GM21390 (cell line): ENCODE measurements at regions not wholly inside any gene's neighbourhood (a gene's known extent, or its start where the extent isn't known, plus 50 kb on each side); places are given as distances from the start of the nearest gene placed in this dataset.
A peak's percentile ranks its signal among the peaks of the same experiment; 100 is the strongest.
"Not testable (repeated sequence)": the region's sequence is repeated elsewhere in the genome, so short reads cannot be mapped to it uniquely, and the experiment has no call there.

Source experiments
- ATAC-seq: cut with Tn5 transposase; IDR thresholded peaks from one replicate; pipeline ENCODE4 v1.9.1; 2021; ENCODE audit not compliant: unreplicated experiment

DNA sequence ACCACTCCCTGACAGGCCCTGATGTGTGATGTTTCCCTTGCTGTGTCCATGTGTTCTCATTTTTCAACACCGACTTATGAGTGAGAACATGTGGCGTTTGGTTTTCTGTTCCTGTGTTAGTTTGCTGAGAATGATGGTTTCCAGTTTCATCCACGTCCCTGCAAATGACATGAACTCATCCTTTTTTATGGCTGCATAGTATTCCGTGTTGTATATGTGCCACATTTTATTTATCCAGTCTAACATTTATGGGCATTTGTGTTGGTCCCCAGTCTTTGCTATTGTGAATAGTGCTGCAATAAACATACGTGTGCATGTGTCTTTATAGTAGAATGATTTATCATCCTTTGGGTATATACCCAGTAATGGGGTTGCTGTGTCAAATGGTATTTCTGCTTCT is 830.3 kb upstream of the ADGRB3 start:
- not testable (repeated sequence) for ATAC-seq

DNA sequence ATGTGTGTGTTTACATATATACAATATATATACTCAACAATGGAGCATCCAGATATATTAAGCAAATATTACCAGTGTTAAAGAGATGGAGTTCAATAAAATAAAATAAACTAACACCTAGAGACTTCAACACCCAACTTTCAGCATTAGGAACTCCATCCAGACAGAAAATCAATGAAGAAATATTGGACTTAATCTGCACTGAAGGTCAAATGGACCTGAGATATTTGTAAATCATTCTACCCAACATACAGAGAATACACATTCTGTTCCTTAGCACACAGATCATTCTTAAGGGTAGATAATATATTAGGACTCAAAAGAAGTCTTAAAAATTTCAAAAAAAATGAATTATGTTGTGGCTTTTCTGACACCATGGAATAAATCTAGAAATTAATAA is 832.3 kb upstream of the ADGRB3 start:
- no peak for ATAC-seq

DNA sequence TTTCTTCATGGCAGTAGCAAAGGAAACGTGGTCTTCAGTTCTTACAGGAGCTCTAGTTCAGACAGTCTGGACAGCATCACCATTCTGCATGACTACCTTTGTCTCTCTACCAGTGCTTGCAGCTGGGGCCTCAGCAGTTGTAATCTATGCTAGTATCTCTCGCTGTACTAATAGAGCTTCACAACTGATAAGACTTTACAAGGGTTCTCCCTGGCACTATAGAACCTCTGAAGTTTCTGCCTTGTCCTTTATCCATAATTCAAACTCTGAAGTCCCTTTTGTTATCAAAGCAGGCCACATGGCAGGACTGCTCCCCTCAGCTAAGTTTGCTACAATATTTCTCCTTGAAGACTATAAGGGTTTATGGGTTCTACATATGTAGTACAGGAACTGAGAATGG is 842.1 kb upstream of the ADGRB3 start:
- no peak for ATAC-seq

DNA sequence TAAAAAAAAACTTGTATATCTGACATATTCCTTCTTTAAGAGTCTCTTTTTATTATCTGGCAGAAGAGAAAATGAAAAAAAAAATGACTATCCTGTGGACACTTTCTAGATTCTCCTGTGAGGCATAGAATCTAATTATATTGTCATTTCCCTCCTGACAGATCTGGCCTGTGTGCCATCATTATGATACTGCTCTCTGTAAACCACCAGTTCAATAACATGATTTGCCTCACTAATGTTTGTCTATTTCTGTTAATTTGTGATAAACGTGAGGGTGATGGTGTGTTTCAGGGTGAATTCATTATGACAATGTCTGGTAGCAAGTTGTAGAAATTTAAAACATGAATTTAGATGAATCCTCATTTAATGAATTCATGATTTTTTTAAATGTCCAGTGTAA is 844.5 kb upstream of the ADGRB3 start:
- no peak for ATAC-seq

DNA sequence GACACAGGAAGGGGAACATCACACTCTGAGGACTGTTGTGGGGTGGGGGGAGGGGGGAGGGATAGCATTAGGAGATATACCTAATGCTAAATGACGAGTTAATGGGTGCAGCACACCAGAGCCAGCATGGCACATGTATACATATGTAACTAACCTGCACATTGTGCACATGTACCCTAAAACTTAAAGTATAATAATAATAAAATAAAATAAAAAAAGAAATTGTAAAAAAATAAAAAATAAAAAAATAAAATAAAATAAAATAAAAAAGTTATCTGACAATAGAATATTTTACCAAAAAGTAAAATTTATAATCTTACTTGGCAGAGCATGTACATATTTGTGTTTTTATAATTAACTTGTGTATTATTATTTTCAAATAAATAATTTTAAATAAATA is 848.0 kb upstream of the ADGRB3 start:
- not testable (repeated sequence) for ATAC-seq

DNA sequence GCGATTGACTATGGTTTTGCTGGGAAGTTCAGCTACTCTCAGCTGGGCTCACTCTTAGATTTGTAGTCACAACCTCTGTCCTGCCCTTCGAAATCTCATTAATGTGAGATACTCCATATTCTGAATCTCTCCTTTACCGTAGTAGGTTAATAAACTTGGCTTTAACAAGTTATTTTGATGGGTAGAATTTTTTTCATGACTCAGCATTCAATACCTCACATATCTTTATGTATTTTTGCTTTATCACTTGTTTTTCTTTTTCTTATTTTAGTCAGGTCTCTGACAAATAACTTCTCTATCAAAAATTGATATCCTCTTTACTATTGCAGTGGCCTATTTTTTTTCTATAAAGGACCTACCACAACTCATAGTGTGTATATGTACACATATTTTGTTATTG is 855.2 kb upstream of the ADGRB3 start:
- no peak for ATAC-seq

DNA sequence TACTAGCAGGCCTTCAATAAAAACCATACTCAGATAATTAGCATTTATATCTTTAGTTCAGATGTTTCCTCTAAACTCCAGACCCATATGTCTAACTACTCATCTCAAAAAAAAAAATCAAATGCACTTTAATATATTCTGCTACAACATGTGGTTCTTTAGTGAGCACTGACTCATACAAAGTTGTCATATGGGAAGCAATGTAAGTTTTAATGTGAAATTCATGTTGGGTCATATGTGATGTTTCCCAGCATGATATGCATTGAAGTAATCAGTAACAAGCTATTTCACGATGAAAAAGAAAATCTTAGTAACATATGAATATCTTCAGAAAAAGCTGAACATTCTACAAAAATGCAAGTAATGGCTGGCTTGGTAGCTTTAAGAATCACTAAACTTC is 859.7 kb upstream of the ADGRB3 start:
- no peak for ATAC-seq

DNA sequence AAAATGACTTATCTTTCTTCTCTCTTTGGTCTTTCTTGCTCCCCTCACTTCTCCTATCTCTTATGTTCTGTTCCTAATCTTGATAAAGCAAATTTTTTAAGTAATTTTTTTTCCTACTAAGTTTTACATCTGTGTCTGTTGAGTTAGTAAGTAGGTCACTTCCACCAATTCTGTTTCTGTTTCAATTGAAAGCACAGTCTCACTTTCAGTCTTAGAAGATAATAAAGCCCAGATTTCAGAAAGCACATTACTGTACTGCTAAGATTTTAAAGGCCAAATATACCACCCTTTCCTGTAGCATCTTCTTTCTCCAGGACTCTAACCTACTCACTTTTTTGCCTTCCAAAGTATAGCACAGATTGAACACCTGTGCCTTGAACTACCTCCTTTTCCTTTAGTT is 866.1 kb upstream of the ADGRB3 start:
- peak; percentile 82 for ATAC-seq

DNA sequence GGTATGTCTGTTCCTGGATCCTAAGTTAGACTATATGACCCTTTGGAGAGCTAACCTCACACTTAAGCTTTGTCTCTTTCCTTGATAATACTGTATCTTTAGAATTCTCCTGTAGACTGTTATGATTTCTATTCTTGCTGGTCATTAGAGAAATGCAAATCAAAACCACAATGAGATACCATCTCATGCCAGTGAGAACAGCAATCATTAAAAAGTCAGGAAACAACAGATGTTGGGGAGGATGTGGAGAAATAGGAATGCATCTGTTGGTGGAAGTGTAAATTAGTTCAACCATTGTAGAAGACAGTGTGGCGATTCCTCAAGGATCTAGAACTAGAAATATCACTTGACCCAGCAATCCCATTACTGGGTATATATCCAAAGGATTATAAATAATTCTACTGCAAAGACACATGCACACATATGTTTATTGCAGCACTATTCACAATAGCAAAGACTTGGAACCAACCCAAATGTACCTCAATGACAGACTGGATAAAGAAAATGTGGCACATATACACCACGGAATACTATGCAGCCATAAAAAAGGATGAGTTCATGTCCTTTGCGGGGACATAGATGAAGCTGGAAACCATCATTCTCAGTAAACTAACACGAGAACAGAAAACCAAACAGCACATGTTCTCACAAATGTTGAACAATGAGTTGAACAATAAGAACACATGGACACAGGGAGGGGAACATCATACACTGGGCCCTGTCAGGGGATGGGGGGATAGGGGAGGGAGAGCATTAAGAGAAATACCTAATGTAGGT is 867.8 kb upstream of the ADGRB3 start:
- not testable (repeated sequence) for ATAC-seq

DNA sequence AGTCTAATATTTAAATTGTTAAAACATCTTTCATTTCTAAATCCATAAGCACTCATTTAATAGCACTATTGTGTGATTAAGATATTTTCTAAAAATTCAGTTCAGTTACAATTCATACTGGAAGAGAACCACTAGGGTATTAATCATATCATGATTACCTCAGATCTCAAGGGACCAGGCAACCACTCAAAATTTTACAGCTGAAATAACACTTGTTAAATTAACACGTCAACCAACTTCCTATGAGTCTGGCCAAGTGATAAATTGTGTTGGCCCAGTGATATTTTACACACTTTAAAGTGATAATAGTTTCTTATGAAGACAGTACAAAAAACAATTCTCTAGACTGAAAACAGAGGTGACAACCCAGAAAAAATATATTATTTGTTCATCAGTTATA is 869.0 kb upstream of the ADGRB3 start:
- no peak for ATAC-seq

DNA sequence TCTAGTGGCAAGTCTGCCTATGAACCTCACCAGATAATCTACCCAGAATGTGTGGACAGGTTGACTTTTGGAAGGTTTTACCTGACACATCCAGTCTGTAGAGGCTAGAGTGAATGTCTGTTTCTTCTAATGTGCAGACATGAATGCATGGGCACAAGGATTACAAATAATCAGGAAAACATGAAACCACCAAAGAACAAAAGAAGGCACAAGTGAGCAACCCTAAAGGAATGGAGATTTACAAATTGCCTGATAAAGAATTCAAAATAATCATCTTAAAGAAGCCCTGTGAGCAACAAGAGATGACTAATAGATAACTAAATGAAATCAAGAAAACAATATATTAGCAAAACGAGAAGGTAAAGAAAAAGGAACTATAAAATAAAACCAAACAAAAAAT is 876.1 kb upstream of the ADGRB3 start:
- ATAC-seq: no peak

DNA sequence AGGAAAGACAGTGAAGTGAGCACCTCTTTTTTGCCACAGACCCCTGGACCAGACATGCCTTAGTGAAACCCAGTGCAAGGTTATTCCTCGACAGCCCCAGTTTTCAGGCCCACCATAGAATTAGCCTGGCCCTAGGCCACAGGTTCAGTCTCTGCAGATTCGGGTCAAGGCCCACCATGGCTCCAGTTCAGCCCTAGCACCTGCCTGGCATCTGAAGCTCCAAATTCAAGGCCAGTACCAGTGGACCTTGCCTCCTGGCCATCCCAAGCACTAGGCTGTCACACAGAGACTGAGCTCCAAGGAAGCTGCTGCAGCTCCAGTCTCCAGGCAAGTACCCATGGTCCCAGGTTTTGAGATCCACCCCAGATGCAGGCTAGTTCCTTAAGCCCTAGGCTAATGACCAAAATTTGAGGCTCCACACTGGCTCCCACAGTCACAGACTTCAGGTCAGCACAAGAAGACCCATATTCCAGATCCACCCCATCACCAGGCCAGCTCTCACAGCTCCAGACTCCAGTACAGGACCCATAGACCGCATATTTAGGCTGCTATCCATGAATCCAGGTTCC is 877.5 kb upstream of the ADGRB3 start:
- no peak for ATAC-seq

DNA sequence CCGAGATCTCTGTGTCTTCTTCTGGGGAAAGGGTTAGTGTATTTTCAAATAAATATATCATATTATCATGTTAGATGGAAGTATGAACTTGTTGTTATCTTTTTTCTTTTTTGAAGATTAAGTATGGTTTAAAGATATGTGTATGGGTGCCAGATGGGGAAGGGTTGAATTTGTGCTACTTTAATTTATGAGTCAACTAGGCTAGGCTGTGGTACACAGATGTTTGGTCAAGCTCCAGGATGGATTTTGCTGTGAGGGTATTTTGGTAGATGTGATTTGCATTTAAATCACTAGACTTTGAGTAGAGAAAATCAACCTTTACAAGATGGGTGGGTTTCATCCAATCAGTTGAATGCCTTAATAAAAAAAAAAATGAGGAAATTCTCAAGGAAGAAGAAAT is 886.6 kb upstream of the ADGRB3 start:
- ATAC-seq: no peak

DNA sequence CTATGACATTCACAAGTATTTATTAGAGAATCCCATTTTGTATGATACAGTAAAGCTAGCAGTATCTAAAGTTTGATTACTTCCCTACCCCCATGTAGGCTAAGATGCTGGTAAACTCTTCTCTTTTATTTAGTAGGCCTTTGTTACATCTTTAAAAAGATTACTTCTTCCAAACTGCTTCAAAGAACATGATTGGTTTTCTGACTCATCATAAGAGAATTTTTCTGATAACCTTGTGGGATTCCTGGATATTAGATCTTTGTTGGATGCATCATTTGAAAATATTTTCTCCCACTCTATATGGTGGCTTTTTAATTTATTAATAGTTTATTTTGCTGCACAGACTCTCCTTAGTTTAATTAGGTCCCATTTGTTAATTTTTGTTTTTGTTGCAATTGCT is 898.3 kb upstream of the ADGRB3 start:
- no peak for ATAC-seq

DNA sequence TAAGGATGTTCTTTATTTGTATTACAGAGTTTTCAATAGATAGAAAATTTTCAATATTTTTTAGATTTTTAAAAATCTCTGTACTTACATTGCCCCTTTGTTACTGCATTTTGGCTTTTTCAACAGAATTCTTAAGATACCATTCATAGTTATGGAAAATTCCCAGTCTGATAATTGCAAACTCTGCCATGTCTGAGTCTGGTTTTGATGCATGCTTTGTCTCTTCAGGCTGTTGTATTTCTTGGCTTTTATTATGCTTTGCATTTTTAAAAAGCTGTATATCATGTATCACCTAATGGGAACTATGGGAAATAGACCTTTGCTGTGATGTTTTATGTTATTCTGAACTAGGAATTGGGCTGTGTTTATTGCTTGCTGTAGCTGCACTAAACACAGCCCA is 898.9 kb upstream of the ADGRB3 start:
- no peak for ATAC-seq

DNA sequence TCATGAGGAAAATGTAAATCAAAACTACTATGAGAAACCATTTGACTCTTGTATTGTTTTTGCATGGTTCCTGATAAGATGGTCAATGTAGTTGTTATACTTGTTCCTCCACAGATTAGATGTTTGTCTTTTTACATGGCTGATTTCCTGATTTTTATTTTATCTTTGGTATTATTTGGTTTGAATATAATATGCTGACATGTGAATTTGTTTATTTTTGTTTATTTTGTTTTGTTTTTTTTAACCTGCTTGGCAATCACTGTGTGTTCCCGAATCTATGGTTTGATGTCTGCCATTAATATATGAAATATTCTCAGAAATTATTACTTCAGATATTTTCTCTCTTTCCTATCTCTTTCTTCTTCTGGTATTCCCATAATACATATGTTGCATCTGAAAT is 899.5 kb upstream of the ADGRB3 start:
- ATAC-seq: no peak

DNA sequence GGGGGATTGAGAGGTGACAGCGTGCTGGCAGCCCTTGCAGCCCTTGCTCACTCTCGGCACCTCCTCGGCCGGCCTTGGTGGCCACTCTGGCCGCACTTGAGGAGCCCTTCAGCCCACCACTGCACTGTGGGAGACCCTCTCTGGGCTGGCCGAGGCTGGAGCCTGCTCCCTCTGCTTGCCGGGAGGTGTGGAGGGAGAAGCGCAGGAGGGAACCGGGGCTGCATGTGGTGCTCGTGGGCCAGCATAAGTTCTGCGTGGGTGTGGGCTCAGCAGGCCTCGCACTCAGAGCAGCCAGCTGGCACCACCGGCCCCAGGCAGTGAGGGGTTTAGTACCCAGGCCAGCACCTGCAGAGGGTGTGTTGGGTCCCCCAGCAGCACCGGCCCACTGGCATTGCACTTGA is 912.2 kb upstream of the ADGRB3 start:
- ATAC-seq: no peak

DNA sequence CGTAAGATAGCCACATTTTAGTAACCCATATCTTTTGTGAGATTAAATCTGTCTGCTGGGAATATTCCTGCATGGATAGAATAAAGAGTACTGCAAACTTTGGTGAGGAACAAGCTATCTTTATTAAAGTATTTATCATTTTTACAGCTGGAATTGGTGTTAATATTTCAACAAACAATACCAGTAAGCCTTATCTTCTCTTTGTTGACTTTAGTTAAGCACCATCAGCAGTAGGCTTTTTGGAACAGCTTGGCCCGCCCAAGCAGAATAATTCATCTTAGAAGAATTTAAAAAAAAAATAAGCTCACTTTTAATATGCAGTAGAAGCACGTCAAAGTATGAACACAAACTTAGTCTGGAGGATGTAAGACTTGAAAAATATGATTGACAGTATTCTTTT is 917.8 kb upstream of the ADGRB3 start:
- ATAC-seq: no peak

DNA sequence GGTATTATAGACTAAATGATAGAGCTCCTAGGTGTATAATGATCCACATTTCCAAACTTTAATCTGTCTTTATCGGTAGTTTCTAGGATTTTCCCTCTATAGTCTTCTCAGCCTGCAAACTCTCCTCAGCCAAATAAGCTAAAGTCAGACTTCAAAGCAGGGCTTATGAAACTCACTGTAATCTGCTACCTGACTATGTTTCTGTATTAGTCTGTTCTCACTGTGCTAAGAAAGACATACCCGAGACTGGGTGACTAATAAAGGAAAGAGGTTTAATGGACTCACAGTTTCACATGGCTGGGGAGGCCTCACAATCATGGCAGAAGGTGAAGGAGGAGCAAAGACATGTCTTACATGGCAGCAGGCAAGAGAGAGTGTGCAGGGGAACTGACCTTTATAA is 928.7 kb upstream of the ADGRB3 start:
- ATAC-seq: no peak

DNA sequence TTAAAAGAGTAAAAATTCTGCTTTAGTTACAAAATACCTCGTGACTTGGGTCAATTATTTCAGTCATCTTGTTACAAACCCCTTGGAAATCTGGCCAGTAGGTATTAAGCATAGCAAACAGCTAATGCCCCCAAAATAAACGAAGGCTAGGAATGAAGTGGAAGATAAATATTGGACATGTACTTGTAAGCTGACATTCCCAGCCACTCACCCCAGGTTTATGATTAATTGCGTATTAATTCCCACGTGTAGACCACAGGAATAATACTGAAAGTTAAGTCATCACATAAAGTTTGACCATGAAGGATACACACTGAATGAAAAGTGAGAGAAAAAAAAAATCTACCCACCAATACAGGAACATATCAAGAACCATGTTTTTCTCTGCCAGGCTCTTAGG is 936.5 kb upstream of the ADGRB3 start:
- ATAC-seq: no peak

DNA sequence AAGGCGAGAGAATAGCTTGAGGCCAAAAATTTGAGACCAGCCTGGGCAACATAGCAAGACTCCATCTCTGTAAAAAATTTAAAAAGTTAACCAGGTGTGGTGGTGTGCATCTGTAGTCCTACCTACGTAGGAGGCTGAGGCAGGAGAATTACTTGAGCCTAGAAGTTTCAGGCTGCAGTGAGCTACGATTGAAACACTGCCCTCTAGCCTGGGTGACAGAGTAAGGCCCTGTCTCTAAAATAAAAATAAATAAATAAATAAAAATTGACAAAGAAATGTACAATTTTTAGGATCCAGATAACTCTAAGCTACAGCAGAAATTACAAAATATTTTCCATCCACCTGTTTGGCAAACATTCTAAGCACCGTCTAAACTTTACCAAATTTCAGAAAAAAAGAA is 941.0 kb upstream of the ADGRB3 start:
- ATAC-seq: no peak

DNA sequence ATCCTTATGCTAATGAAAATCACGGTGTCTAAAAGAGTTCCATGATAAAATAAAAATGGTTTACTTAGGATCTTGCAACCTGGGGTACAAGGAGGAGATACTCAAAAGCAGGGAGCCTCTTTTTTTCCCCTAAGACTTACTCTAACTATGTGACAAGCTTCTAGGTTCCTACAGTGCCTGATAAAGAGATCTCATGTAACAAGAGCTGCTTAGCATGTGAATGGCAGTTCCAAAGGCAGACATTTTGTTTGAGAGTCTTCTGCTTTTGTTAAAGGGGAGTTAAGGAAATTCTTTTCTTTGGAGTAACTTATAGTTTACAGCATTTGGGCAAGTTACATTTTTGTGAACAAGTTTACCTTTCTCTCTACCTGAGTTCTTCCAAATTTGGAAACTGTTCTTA is 945.8 kb upstream of the ADGRB3 start:
- ATAC-seq: no peak

DNA sequence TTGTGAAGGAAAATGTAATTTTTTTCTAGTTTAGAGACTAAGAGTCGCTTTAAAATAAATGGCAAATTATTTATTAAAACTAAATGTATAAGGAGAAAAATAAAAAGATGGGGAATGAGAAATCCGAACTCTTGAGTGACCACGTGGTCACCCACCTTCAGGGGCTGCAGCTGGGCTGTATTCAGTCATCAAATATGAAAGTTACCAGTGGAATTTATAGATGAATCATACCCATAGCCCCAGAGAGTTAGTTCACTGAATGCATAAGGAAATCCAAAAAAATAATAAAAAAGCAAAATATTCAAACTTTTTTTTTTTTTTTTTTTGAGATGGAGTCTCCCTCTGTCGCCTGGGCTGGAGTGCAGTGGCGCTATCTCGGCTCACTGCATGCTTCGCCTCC is 947.7 kb upstream of the ADGRB3 start:
- ATAC-seq: no peak
